Mesendoderm (in vitro differentiated cells): ENCODE measurements at regions not wholly inside any gene's neighbourhood (a gene's known extent, or its start where the extent isn't known, plus 50 kb on each side); places are given as distances from the start of the nearest gene placed in this dataset.

ENCODE experiments used
- DNase-seq: peaks from one replicate; pipeline ENCODE4 v3.0.0; 2013
- H2AK5ac ChIP-seq: 2 replicates; pipeline ENCODE4 v1.6.1; 2013; ENCODE audit warnings: low read length, inconsistent platforms
- H2BK120ac ChIP-seq: 2 replicates; pipeline ENCODE4 v1.6.1; 2013; ENCODE audit warnings: low read depth, mild to moderate bottlenecking, low read length, moderate library complexity, mixed read lengths
- H2BK15ac ChIP-seq: replicated peaks from 2 replicates; pipeline ENCODE4 v1.6.1; 2013; ENCODE audit warnings: low read depth, mild to moderate bottlenecking, moderate library complexity
- H2BK5ac ChIP-seq: 2 replicates; pipeline ENCODE4 v1.6.1; 2013; ENCODE audit warnings: low read length, inconsistent platforms
- H3K18ac ChIP-seq: 2 replicates; pipeline ENCODE4 v1.6.1; 2013; ENCODE audit warnings: mild to moderate bottlenecking, low read length, mixed read lengths
- H3K23ac ChIP-seq: one replicate; pipeline ENCODE4 v1.6.1; 2013; ENCODE audit warnings: low read length
- H3K27ac ChIP-seq: 2 replicates; pipeline ENCODE4 v1.5.1; 2013; ENCODE audit warnings: low read depth, mild to moderate bottlenecking, inconsistent platforms, low read length, moderate library complexity
- H3K27me3 ChIP-seq: 2 replicates; pipeline ENCODE4 v1.6.1; 2013; ENCODE audit warnings: low read length, control low read depth, mild to moderate bottlenecking, inconsistent platforms; ENCODE audit not compliant: insufficient read depth, poor library complexity
- H3K36me3 ChIP-seq: 2 replicates; pipeline ENCODE4 v1.6.1; 2013; ENCODE audit warnings: low read length, inconsistent platforms; ENCODE audit not compliant: control insufficient read depth, insufficient read depth
- H3K4ac ChIP-seq: one replicate; pipeline ENCODE4 v1.6.1; 2013; ENCODE audit warnings: low read depth, mild to moderate bottlenecking, low read length, moderate library complexity
- H3K4me1 ChIP-seq: 2 replicates; pipeline ENCODE4 v1.6.1; 2013; ENCODE audit warnings: low read depth, low read length, inconsistent platforms; ENCODE audit not compliant: control insufficient read depth
- H3K4me2 ChIP-seq: 2 replicates; pipeline ENCODE4 v1.6.1; 2013; ENCODE audit warnings: low read length
- H3K4me3 ChIP-seq: 2 replicates; pipeline ENCODE4 v1.5.1; 2013; ENCODE audit warnings: mild to moderate bottlenecking, low read length
- H3K56ac ChIP-seq: one replicate; pipeline ENCODE4 v1.6.1; 2013; ENCODE audit warnings: low read length
- H3K79me1 ChIP-seq: 2 replicates; pipeline ENCODE4 v1.6.1; 2013; ENCODE audit warnings: low read length, inconsistent platforms
- H3K79me2 ChIP-seq: 2 replicates; pipeline ENCODE4 v1.6.1; 2013; ENCODE audit warnings: mild to moderate bottlenecking, low read length; ENCODE audit not compliant: control insufficient read depth, insufficient read depth
- H3K9ac ChIP-seq: 2 replicates; pipeline ENCODE4 v1.6.1; 2013; ENCODE audit warnings: low read length, inconsistent platforms
- H4K5ac ChIP-seq: one replicate; pipeline ENCODE4 v1.6.1; 2013; ENCODE audit warnings: low read length
- H4K8ac ChIP-seq: one replicate; pipeline ENCODE4 v1.6.1; 2013; ENCODE audit warnings: low read depth, mild to moderate bottlenecking, control low read depth, low read length, moderate library complexity
- WGBS: extraction: QIAGEN DNeasy Blood & Tissue Kit; methylation state at CpG from one replicate; pipeline ENCODE4 v1.1.7; 2013; ENCODE audit warnings: low lambda C conversion rate, missing lambda C conversion rate; ENCODE audit not compliant: insufficient coverage; ENCODE audit errors: extremely low coverage; 5-methylcytosine and 5-hydroxymethylcytosine counted together

DNA sequence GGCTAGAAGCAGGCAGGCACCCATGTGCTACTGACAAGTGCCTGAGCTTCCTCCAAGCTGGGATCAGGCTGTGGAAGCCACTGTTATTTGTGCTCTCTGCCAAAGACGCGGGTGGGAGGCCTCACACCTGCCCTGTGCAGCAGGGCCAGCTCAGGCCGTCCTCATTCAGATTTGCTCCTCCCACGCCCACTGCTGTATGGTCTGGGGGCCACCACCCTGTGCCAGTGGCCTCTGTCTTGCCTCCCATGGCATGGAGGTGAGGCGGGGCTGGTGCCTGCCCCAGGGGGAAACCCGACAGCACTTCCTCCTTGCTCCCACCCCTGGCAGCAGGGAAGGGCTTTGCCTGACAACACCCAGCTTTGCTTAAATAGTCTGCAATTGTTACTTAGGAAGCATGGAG lies 356.5 kb upstream of the CDH8 start:
- no peak overlapping the region for H3K9ac ChIP-seq
- H3K79me2 ChIP-seq, result no peaks in the 10 kb centered on the region
- H3K4ac ChIP-seq, result no peak overlapping the region
- no peaks in the 10 kb centered on the region for H3K36me3 ChIP-seq
- H3K79me1 ChIP-seq, result no peaks in the 10 kb centered on the region
- no peak overlapping the region for H4K8ac ChIP-seq
- no peak overlapping the region for H3K23ac ChIP-seq
- no peak overlapping the region for H4K5ac ChIP-seq
- H3K4me2 ChIP-seq, result no peak overlapping the region
- H3K27ac ChIP-seq, result no peak overlapping the region
- H2BK15ac ChIP-seq, result no peak overlapping the region
- H3K27me3 ChIP-seq, result no peaks in the 10 kb centered on the region
- H3K4me3 ChIP-seq, result no peak overlapping the region
- no peak overlapping the region for H2BK5ac ChIP-seq
- no peak overlapping the region for H3K56ac ChIP-seq
- DNase-seq, result no peak
- H2BK120ac ChIP-seq, result no peak overlapping the region
- no CpG with 5 or more reads among the region's 6 CpGs for whole genome bisulfite sequencing
- no peaks in the 10 kb centered on the region for H3K4me1 ChIP-seq
- no peak overlapping the region for H2AK5ac ChIP-seq
- no peak overlapping the region for H3K18ac ChIP-seq

- Histone ChIP-seq H3K23ac (no peak overlapping the region), H2BK120ac (no peak overlapping the region), H3K4ac (no peak overlapping the region), H3K36me3 (no peaks in the 10 kb centered on the region), H4K8ac (no peak overlapping the region), H3K27me3 (no peaks in the 10 kb centered on the region), H3K79me1 (no peaks in the 10 kb centered on the region), H3K56ac (no peak overlapping the region), H2BK15ac (no peak overlapping the region), H3K27ac (no peak overlapping the region), H3K9ac (no peak overlapping the region), H3K4me1 (no peaks in the 10 kb centered on the region), H3K18ac (no peak overlapping the region), H3K79me2 (no peaks in the 10 kb centered on the region), H2AK5ac (no peak overlapping the region), H4K5ac (no peak overlapping the region), H2BK5ac (no peak overlapping the region), H3K4me3 (no peak overlapping the region), H3K4me2 (no peak overlapping the region)
- no CpG with 5 or more reads among the region's 8 CpGs for WGBS
- DNase-seq, result no peak
These were observed 355.7 kb upstream of the CDH8 start for GRCh38 chr16:62391940-62392339.

DNA sequence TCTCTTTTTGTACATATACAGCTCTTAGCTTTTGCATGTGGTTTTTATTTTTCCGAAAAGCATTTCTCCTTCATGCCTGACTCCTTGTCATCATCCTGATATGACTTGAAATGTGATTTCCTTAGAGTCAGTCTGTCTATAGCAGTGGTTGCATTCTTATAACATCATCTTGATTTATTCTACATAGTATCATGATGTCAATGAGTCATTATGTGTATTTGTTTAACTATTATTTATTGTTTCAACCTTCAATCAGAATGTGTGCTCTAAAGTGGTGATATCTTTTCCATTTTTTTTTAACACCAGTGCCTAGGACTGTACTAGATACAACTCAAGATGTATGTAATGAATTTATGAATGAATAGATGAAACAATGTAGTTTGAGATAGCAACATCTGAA lies 354.9 kb upstream of the CDH8 start:
- WGBS, result no CpG with 5 or more reads among the region's 1 CpG
- Histone ChIP-seq H2BK5ac (no peak overlapping the region), H2BK15ac (no peak overlapping the region), H2AK5ac (no peak overlapping the region), H3K4me1 (no peaks in the 10 kb centered on the region), H3K9ac (no peak overlapping the region), H4K8ac (no peak overlapping the region), H3K79me1 (no peaks in the 10 kb centered on the region), H3K18ac (no peak overlapping the region), H3K79me2 (no peaks in the 10 kb centered on the region), H3K56ac (no peak overlapping the region), H3K27me3 (no peaks in the 10 kb centered on the region), H3K4me2 (no peak overlapping the region), H3K27ac (no peak overlapping the region), H4K5ac (no peak overlapping the region), H2BK120ac (no peak overlapping the region), H3K36me3 (no peaks in the 10 kb centered on the region), H3K4ac (no peak overlapping the region), H3K4me3 (no peak overlapping the region), H3K23ac (no peak overlapping the region)
- DNase-seq, result no peak

- no peaks in the 10 kb centered on the region for H3K4me1 ChIP-seq
- no peak overlapping the region for H3K27ac ChIP-seq
- no peak overlapping the region for H2BK120ac ChIP-seq
- H2BK15ac ChIP-seq, result no peak overlapping the region
- H3K4ac ChIP-seq, result no peak overlapping the region
- H3K18ac ChIP-seq, result no peak overlapping the region
- no peaks in the 10 kb centered on the region for H3K79me2 ChIP-seq
- no peak overlapping the region for H2BK5ac ChIP-seq
- no peaks in the 10 kb centered on the region for H3K36me3 ChIP-seq
- no peaks in the 10 kb centered on the region for H3K79me1 ChIP-seq
- no peak overlapping the region for H4K8ac ChIP-seq
- no peak overlapping the region for H3K9ac ChIP-seq
- no peaks in the 10 kb centered on the region for H3K27me3 ChIP-seq
- no peak overlapping the region for H3K4me3 ChIP-seq
- H3K4me2 ChIP-seq, result no peak overlapping the region
- no peak overlapping the region for H4K5ac ChIP-seq
- H2AK5ac ChIP-seq, result no peak overlapping the region
- DNase-seq, result no peak
- H3K23ac ChIP-seq, result no peak overlapping the region
- H3K56ac ChIP-seq, result no peak overlapping the region
These were observed 354.0 kb upstream of the CDH8 start for GRCh38 chr16:62390214-62390613.

- H3K27me3 ChIP-seq, result no peaks in the 10 kb centered on the region
- WGBS, result no CpG with 5 or more reads among the region's 5 CpGs
- H3K4ac ChIP-seq, result no peak overlapping the region
These were observed 350.2 kb upstream of the CDH8 start for GRCh38 chr16:62386411-62386810.

GRCh38 chr16:62383941-62384340 lies 347.7 kb upstream of the CDH8 start:
- Histone ChIP-seq H4K8ac (no peak overlapping the region), H3K9ac (no peak overlapping the region), H4K5ac (no peak overlapping the region), H3K79me2 (no peaks in the 10 kb centered on the region), H3K4me2 (no peak overlapping the region), H2BK5ac (no peak overlapping the region), H2BK15ac (no peak overlapping the region), H3K4me1 (no peaks in the 10 kb centered on the region), H3K4ac (no peak overlapping the region), H3K18ac (no peak overlapping the region), H3K27ac (no peak overlapping the region), H2AK5ac (no peak overlapping the region), H3K23ac (no peak overlapping the region), H3K27me3 (no peaks in the 10 kb centered on the region), H3K79me1 (no peaks in the 10 kb centered on the region), H3K56ac (no peak overlapping the region), H3K4me3 (no peak overlapping the region), H2BK120ac (no peak overlapping the region), H3K36me3 (no peaks in the 10 kb centered on the region)
- DNase-seq, result no peak
- WGBS, result 100% methylated on average over 1 of the region's 2 CpGs

More at GRCh38 chr16:62386411-62386810, 350.2 kb upstream of the CDH8 start:
- Histone ChIP-seq H3K4me1 (no peaks in the 10 kb centered on the region), H3K18ac (no peak overlapping the region), H4K8ac (no peak overlapping the region), H3K23ac (no peak overlapping the region), H2AK5ac (no peak overlapping the region), H3K4me3 (no peak overlapping the region), H2BK5ac (no peak overlapping the region), H4K5ac (no peak overlapping the region), H3K27ac (no peak overlapping the region), H3K56ac (no peak overlapping the region), H3K36me3 (no peaks in the 10 kb centered on the region), H2BK15ac (no peak overlapping the region), H3K9ac (no peak overlapping the region), H3K79me2 (no peaks in the 10 kb centered on the region), H2BK120ac (no peak overlapping the region), H3K79me1 (no peaks in the 10 kb centered on the region), H3K4me2 (no peak overlapping the region)
- no peak for DNase-seq
